ENCODE measurements at regions not wholly inside any gene's neighbourhood (a gene's known extent, or its start where the extent isn't known, plus 50 kb on each side); places are given as distances from the start of the nearest gene placed in this dataset.

DNA sequence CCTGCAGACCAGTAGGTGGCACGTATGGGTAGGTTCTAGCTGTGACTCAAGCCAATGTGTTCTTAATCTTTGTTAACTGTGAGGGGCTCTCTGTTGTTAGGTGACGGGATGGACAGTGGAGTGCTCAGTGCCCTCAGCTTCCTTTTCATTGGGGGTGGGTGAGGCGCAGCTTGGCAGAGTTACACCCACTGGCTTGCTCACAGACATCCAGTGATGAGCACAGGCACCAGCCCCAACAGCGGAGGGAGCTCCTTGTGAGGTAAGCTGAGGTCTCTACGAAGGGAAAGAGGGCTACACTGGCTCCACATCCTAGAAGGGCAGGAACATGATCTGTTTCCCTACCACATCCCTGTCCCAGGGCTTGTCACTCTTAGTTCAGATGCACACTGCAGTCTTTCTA lies 871.3 kb downstream of the LRRIQ3 start:
- TF ChIP-seq RAD21 (conservative IDR thresholded peaks at IDR 0.05) = no peak
- TF ChIP-seq, protein P1, sequence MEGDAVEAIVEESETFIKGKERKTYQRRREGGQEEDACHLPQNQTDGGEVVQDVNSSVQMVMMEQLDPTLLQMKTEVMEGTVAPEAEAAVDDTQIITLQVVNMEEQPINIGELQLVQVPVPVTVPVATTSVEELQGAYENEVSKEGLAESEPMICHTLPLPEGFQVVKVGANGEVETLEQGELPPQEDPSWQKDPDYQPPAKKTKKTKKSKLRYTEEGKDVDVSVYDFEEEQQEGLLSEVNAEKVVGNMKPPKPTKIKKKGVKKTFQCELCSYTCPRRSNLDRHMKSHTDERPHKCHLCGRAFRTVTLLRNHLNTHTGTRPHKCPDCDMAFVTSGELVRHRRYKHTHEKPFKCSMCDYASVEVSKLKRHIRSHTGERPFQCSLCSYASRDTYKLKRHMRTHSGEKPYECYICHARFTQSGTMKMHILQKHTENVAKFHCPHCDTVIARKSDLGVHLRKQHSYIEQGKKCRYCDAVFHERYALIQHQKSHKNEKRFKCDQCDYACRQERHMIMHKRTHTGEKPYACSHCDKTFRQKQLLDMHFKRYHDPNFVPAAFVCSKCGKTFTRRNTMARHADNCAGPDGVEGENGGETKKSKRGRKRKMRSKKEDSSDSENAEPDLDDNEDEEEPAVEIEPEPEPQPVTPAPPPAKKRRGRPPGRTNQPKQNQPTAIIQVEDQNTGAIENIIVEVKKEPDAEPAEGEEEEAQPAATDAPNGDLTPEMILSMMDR (IDR thresholded peaks at IDR 0.05; ENCODE audit: poor library complexity, severe bottlenecking) = no peak
- TF ChIP-seq EZH2 (IDR thresholded peaks at IDR 0.05; ENCODE audit: borderline replicate concordance, insufficient read depth, low read length, poor library complexity, severe bottlenecking) = no peak
- no peak for TF ChIP-seq SMC3 (conservative IDR thresholded peaks at IDR 0.05; ENCODE audit: poor library complexity)
- TF ChIP-seq EP300 (conservative IDR thresholded peaks at IDR 0.05; ENCODE audit: poor library complexity, severe bottlenecking) = no peak
- no peak for TF ChIP-seq POLR2AphosphoS5 (IDR thresholded peaks at IDR 0.05)
- TF ChIP-seq, protein P2, sequence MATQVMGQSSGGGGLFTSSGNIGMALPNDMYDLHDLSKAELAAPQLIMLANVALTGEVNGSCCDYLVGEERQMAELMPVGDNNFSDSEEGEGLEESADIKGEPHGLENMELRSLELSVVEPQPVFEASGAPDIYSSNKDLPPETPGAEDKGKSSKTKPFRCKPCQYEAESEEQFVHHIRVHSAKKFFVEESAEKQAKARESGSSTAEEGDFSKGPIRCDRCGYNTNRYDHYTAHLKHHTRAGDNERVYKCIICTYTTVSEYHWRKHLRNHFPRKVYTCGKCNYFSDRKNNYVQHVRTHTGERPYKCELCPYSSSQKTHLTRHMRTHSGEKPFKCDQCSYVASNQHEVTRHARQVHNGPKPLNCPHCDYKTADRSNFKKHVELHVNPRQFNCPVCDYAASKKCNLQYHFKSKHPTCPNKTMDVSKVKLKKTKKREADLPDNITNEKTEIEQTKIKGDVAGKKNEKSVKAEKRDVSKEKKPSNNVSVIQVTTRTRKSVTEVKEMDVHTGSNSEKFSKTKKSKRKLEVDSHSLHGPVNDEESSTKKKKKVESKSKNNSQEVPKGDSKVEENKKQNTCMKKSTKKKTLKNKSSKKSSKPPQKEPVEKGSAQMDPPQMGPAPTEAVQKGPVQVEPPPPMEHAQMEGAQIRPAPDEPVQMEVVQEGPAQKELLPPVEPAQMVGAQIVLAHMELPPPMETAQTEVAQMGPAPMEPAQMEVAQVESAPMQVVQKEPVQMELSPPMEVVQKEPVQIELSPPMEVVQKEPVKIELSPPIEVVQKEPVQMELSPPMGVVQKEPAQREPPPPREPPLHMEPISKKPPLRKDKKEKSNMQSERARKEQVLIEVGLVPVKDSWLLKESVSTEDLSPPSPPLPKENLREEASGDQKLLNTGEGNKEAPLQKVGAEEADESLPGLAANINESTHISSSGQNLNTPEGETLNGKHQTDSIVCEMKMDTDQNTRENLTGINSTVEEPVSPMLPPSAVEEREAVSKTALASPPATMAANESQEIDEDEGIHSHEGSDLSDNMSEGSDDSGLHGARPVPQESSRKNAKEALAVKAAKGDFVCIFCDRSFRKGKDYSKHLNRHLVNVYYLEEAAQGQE (IDR thresholded peaks at IDR 0.05; ENCODE audit: borderline replicate concordance) = no peak
- TF ChIP-seq TAF1 (IDR thresholded peaks at IDR 0.05; ENCODE audit: low read depth) = no peak
- TF ChIP-seq MXI1 (conservative IDR thresholded peaks at IDR 0.05; ENCODE audit: poor library complexity, severe bottlenecking) = no peak
